ENCODE measurements at regions not wholly inside any gene's neighbourhood (a gene's known extent, or its start where the extent isn't known, plus 50 kb on each side); places are given as distances from the start of the nearest gene placed in this dataset.

DNA sequence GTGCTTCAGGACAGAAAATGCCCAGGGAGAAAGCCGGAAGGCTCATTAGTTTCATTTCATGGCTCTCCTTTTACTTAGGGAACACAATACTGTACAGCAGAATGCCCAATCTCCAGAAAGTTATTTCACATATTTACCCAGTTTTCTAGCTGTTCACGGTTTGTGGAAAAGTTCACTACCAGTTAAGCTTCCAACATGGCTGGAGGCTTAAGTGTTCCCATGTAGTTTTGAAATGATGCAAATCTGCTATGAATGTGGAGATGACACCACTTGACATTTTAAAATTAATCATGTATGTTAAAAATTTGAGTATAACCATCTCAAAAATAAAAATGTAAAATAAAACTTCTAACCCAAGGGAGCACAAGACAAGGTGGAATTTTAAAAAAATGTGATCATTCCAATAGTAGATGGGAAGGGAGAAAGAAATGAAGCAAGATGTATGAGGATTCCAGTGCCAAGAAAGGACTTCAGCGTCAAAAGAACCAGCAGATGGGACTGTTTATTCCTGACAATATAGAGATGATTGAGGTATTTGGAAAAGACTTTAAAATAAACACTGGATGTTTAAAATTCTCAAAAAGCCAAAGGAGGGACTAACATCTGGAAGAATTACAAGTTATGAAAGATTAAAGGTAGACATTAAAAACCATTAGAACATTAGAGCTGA, 60.9 kb upstream of the OSR1 start:
- TF ChIP-seq POLR2AphosphoS5 (IDR thresholded peaks at IDR 0.05; ENCODE audit: insufficient read depth in 1 of 2, low read depth in 1 of 2) = no peak
- TF ChIP-seq, protein P1, sequence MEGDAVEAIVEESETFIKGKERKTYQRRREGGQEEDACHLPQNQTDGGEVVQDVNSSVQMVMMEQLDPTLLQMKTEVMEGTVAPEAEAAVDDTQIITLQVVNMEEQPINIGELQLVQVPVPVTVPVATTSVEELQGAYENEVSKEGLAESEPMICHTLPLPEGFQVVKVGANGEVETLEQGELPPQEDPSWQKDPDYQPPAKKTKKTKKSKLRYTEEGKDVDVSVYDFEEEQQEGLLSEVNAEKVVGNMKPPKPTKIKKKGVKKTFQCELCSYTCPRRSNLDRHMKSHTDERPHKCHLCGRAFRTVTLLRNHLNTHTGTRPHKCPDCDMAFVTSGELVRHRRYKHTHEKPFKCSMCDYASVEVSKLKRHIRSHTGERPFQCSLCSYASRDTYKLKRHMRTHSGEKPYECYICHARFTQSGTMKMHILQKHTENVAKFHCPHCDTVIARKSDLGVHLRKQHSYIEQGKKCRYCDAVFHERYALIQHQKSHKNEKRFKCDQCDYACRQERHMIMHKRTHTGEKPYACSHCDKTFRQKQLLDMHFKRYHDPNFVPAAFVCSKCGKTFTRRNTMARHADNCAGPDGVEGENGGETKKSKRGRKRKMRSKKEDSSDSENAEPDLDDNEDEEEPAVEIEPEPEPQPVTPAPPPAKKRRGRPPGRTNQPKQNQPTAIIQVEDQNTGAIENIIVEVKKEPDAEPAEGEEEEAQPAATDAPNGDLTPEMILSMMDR (IDR thresholded peaks at IDR 0.05) = no peak
- no peak for TF ChIP-seq POLR2A (IDR thresholded peaks at IDR 0.05)

Data from vagina (tissue), 2 donors.